HG03354 (cell line): ENCODE measurements at regions not wholly inside any gene's neighbourhood (a gene's known extent, or its start where the extent isn't known, plus 50 kb on each side); places are given as distances from the start of the nearest gene placed in this dataset.

ENCODE experiments used
- ATAC-seq: cut with Tn5 transposase; IDR thresholded peaks from one replicate; pipeline ENCODE4 v1.9.1; 2021; ENCODE audit warnings: mild to moderate bottlenecking; ENCODE audit not compliant: unreplicated experiment, poor library complexity, severe bottlenecking

- no peak for ATAC-seq
Measured at GRCh38 chr2:579351-579886, 97.8 kb downstream of the TMEM18 start.

- ATAC-seq = no peak
Measured at GRCh38 chr2:576292-576691, 100.9 kb downstream of the TMEM18 start.

- ATAC-seq = no peak
Measured at GRCh38 chr2:575727-576236, 101.4 kb downstream of the TMEM18 start.

GRCh38 chr2:575030-575726 lies 102.0 kb downstream of the TMEM18 start:
- no peak for ATAC-seq

- ATAC-seq = no peak
Measured at GRCh38 chr2:573805-574392, 103.3 kb downstream of the TMEM18 start.

- ATAC-seq = no peak
Measured at GRCh38 chr2:573025-573424, 104.2 kb downstream of the TMEM18 start.

- no peak for ATAC-seq
Measured at GRCh38 chr2:569681-570080, 107.5 kb downstream of the TMEM18 start.

- no peak for ATAC-seq
Measured at GRCh38 chr2:568639-569235, 108.5 kb downstream of the TMEM18 start.

GRCh38 chr2:567865-568638 lies 109.2 kb downstream of the TMEM18 start:
- no peak for ATAC-seq

- ATAC-seq = no peak
Measured at GRCh38 chr2:567496-567864, 109.7 kb downstream of the TMEM18 start.

GRCh38 chr2:566379-567313 lies 110.6 kb downstream of the TMEM18 start:
- ATAC-seq = no peak

- no peak for ATAC-seq
Measured at GRCh38 chr2:564471-565181, 112.6 kb downstream of the TMEM18 start.

- no peak for ATAC-seq
Measured at GRCh38 chr2:563512-563911, 113.7 kb downstream of the TMEM18 start.

- no peak for ATAC-seq
Measured at GRCh38 chr2:562391-563364, 114.5 kb downstream of the TMEM18 start.

- ATAC-seq = no peak
Measured at GRCh38 chr2:558879-559278, 118.3 kb downstream of the TMEM18 start.

GRCh38 chr2:558302-558642 lies 118.9 kb downstream of the TMEM18 start:
- ATAC-seq = no peak

- no peak for ATAC-seq
Measured at GRCh38 chr2:557635-558301, 119.4 kb downstream of the TMEM18 start.
